ENCODE measurements at regions not wholly inside any gene's neighbourhood (a gene's known extent, or its start where the extent isn't known, plus 50 kb on each side); places are given as distances from the start of the nearest gene placed in this dataset.

DNA sequence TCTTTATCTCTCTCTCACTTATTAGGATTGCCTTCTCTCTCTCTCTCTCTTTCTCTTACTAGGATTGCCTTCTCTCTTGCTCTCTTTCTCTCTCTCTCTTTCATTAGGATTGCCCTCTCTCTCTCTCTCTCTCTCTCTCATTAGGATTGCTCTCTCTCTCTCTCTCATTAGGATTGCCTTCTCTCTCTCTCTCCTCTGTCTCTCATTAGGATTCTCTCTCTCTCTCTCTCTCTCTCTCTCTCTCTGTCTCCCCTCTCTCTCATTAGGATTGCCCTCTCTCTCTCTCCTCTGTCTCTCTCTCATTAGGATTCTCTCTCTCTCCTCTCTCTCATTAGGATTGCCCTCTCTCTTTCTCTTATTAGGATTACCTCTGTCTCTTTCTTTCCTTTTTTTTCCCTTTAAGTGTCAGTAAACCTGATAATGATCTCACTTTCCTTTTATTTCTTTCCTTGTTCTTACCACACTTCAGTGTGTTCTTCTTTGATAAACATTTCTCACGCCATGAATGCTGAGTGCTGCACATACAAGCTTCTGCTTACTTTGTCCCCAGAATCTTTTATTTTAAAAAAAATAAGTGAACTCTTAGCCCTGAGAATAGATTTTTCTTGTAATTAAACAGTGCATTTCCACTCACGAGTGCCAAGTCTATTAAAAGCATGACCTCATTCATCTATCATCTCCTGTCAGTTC, 243.4 kb upstream of the TBC1D5 start (continued):
- TF ChIP-seq, protein P1, sequence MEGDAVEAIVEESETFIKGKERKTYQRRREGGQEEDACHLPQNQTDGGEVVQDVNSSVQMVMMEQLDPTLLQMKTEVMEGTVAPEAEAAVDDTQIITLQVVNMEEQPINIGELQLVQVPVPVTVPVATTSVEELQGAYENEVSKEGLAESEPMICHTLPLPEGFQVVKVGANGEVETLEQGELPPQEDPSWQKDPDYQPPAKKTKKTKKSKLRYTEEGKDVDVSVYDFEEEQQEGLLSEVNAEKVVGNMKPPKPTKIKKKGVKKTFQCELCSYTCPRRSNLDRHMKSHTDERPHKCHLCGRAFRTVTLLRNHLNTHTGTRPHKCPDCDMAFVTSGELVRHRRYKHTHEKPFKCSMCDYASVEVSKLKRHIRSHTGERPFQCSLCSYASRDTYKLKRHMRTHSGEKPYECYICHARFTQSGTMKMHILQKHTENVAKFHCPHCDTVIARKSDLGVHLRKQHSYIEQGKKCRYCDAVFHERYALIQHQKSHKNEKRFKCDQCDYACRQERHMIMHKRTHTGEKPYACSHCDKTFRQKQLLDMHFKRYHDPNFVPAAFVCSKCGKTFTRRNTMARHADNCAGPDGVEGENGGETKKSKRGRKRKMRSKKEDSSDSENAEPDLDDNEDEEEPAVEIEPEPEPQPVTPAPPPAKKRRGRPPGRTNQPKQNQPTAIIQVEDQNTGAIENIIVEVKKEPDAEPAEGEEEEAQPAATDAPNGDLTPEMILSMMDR (IDR thresholded peaks at IDR 0.05) = no peak
- no peak for TF ChIP-seq BHLHE40 (IDR thresholded peaks at IDR 0.05; ENCODE audit: low read depth, low read length)

DNA sequence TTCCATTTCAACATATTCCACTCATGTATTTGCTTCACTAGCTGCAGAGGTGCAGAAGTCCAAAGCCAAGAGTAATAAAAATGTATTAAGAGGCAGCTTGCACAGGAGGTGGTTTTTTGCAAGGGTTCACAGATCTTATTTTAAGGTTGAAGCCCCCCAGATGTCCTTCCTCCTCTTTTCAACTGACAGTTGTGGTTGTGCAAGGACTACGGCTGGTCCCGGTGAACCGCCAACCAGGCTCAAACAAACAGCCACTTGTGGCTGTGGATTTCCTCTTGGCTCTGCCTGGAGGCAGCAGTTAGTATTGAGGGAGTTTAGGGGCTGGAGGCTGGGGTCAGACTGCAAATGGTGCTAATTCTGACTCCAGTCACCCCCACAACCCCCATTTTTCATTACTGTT, 240.7 kb upstream of the TBC1D5 start:
- ATAC-seq (no peak), FAIRE-seq (no peak), DNase-seq (ENCODE audit: low read depth in 1 of 2, low spot score in 1 of 2) (no peak)
- H3K27ac ChIP-seq = no peak overlapping the region
- no peak overlapping the region for H3K4me3 ChIP-seq
- CTCF ChIA-PET = no interaction called here
- POLR2A ChIA-PET = no interaction called here
- no peaks in the 10 kb centered on the region for H3K9me3 ChIP-seq
- no peaks in the 10 kb centered on the region for H3K4me1 ChIP-seq
- no peak for TF ChIP-seq TP53 (CRISPR knock-in tag; IDR thresholded peaks at IDR 0.05)
- no peak for TF ChIP-seq KDM1A (IDR thresholded peaks at IDR 0.05; ENCODE audit: low read depth)
- TF ChIP-seq RCOR1 (IDR thresholded peaks at IDR 0.05; ENCODE audit: low read depth, low read length) = no peak
- TF ChIP-seq, protein P1 (IDR thresholded peaks at IDR 0.05) = no peak
- TF ChIP-seq RNF2 (IDR thresholded peaks at IDR 0.05; ENCODE audit: borderline replicate concordance, low read depth) = no peak
- no peak for TF ChIP-seq ZSCAN20 (CRISPR knock-in tag; IDR thresholded peaks at IDR 0.05)
- TF ChIP-seq, protein P2, sequence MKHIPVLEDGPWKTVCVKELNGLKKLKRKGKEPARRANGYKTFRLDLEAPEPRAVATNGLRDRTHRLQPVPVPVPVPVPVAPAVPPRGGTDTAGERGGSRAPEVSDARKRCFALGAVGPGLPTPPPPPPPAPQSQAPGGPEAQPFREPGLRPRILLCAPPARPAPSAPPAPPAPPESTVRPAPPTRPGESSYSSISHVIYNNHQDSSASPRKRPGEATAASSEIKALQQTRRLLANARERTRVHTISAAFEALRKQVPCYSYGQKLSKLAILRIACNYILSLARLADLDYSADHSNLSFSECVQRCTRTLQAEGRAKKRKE (CRISPR knock-in tag; IDR thresholded peaks at IDR 0.05; ENCODE audit: low read depth) = no peak
- no peak for TF ChIP-seq ZFP36 (IDR thresholded peaks at IDR 0.05; ENCODE audit: borderline replicate concordance, partially characterized antibody)
- no peak for TF ChIP-seq NFE2L2 (conservative IDR thresholded peaks at IDR 0.05; ENCODE audit: low read length)
- TF ChIP-seq CEBPB (IDR thresholded peaks at IDR 0.05) = no peak
- TF ChIP-seq, protein P3, sequence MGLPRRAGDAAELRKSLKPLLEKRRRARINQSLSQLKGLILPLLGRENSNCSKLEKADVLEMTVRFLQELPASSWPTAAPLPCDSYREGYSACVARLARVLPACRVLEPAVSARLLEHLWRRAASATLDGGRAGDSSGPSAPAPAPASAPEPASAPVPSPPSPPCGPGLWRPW (IDR thresholded peaks at IDR 0.05) = no peak
- TF ChIP-seq HOXB13 (CRISPR knock-in tag; IDR thresholded peaks at IDR 0.05; ENCODE audit: low read depth) = no peak
- H3K4me2 ChIP-seq = no peak overlapping the region
- 93% methylated on average over 3 of the region's 3 CpGs for WGBS (ENCODE audit: missing lambda C conversion rate)

DNA sequence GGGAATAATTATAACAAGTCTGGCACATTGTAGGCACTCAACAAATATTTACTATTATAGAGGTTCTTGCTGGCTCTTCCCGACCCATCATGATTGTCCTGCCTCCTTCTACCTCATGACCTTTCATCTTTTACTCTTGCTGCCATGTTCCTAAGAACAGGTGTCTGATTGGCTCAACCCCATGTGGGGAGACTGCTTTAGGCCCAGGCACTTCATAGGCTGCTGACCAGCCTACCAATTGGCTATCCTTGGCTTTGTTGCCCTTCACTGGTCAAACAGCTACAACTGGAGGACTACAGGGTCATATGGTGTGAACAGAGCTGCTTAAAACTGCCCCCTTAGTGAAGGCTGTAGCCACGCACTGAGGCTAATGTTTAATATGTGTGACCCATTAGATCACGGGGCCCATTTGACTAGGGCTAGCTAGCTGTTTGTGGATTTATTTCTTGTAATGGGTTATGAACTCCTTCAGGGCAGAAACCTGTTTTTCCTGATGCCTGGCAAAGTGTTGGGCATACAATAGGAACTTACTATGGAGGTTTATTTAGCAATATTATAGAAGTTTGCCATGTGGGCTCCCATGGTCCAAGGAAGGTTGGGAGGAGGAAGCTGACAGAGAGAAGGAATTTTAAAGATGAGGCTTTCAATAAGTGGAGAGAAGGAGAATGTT, 239.9 kb upstream of the TBC1D5 start:
- DNase-seq (ENCODE audit: low read depth in 1 of 2, low spot score in 1 of 2) (no peak), FAIRE-seq (no peak), ATAC-seq (no peak)
- WGBS (ENCODE audit: missing lambda C conversion rate) = 42% methylated on average over 3 of the region's 3 CpGs
- H3K9me3 ChIP-seq = no peaks in the 10 kb centered on the region
- no peaks in the 10 kb centered on the region for H3K4me1 ChIP-seq
- no peak overlapping the region for H3K4me3 ChIP-seq
- H3K4me2 ChIP-seq = no peak overlapping the region
- no peak overlapping the region for H3K27ac ChIP-seq
- ChIA-PET POLR2A (no interaction called here), CTCF (no interaction called here)
- no peak for TF ChIP-seq CEBPB (IDR thresholded peaks at IDR 0.05)
- TF ChIP-seq HOXB13 (CRISPR knock-in tag; IDR thresholded peaks at IDR 0.05; ENCODE audit: low read depth) = no peak
- no peak for TF ChIP-seq FOXS1 (CRISPR knock-in tag; IDR thresholded peaks at IDR 0.05)
- TF ChIP-seq, protein P1 (IDR thresholded peaks at IDR 0.05) = no peak
- TF ChIP-seq EHF (CRISPR knock-in tag; IDR thresholded peaks at IDR 0.05) = no peak
- no peak for TF ChIP-seq RAD21 (conservative IDR thresholded peaks at IDR 0.05 in 1 of 2, IDR thresholded peaks at IDR 0.05 in 1 of 2)
- no peak for TF ChIP-seq ZC3H11A (IDR thresholded peaks at IDR 0.05)
- no peak for TF ChIP-seq TP53 (CRISPR knock-in tag; IDR thresholded peaks at IDR 0.05)
- TF ChIP-seq POLR2A (IDR thresholded peaks at IDR 0.05; ENCODE audit: low read length) = no peak
- no peak for TF ChIP-seq MAFK (IDR thresholded peaks at IDR 0.05; ENCODE audit: partially characterized antibody)
- no peak for TF ChIP-seq EHMT2 (IDR thresholded peaks at IDR 0.05; ENCODE audit: low read depth)
- TF ChIP-seq RFX5 (IDR thresholded peaks at IDR 0.05) = no peak
- no peak for TF ChIP-seq SREBF2 (IDR thresholded peaks at IDR 0.05)
- TF ChIP-seq, protein P4, sequence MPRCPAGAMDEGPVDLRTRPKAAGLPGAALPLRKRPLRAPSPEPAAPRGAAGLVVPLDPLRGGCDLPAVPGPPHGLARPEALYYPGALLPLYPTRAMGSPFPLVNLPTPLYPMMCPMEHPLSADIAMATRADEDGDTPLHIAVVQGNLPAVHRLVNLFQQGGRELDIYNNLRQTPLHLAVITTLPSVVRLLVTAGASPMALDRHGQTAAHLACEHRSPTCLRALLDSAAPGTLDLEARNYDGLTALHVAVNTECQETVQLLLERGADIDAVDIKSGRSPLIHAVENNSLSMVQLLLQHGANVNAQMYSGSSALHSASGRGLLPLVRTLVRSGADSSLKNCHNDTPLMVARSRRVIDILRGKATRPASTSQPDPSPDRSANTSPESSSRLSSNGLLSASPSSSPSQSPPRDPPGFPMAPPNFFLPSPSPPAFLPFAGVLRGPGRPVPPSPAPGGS (IDR thresholded peaks at IDR 0.05) = no peak
- TF ChIP-seq SMC3 (IDR thresholded peaks at IDR 0.05) = no peak
- TF ChIP-seq CBX8 (IDR thresholded peaks at IDR 0.05) = no peak
- no peak for TF ChIP-seq FOSL2 (IDR thresholded peaks at IDR 0.05)
- no peak for TF ChIP-seq FOSL2 (CRISPR knock-in tag; IDR thresholded peaks at IDR 0.05)

Measured in A549 (cell line).